HG02623 (cell line): ENCODE measurements at regions not wholly inside any gene's neighbourhood (a gene's known extent, or its start where the extent isn't known, plus 50 kb on each side); places are given as distances from the start of the nearest gene placed in this dataset.

ENCODE experiments used
- ATAC-seq: cut with Tn5 transposase; IDR thresholded peaks from one replicate; pipeline ENCODE4 v1.9.1; 2021; ENCODE audit warnings: moderate library complexity; ENCODE audit not compliant: unreplicated experiment

GRCh38 chr4:182014164-182014563, 229.0 kb upstream of the TENM3 start:
- no peak for ATAC-seq

GRCh38 chr4:182015014-182015413, 228.2 kb upstream of the TENM3 start:
- ATAC-seq, result no peak

GRCh38 chr4:182015893-182016292, 227.3 kb upstream of the TENM3 start:
- no peak for ATAC-seq

- no peak for ATAC-seq
Measured at GRCh38 chr4:182017038-182017437, 226.2 kb upstream of the TENM3 start.

GRCh38 chr4:182018691-182019090, 224.5 kb upstream of the TENM3 start:
- ATAC-seq, result peak; percentile 36

- peak; percentile 85 for ATAC-seq
Measured at GRCh38 chr4:182019148-182019652, 224.0 kb upstream of the TENM3 start.

- no peak for ATAC-seq
Measured at GRCh38 chr4:182022909-182023308, 220.3 kb upstream of the TENM3 start.

GRCh38 chr4:182023469-182023868, 219.7 kb upstream of the TENM3 start:
- ATAC-seq, result no peak

GRCh38 chr4:182042945-182043344, 200.3 kb upstream of the TENM3 start:
- no peak for ATAC-seq

GRCh38 chr4:182048871-182049270, 194.3 kb upstream of the TENM3 start:
- no peak for ATAC-seq

- ATAC-seq, result no peak
Measured at GRCh38 chr4:182056866-182057265, 186.3 kb upstream of the TENM3 start.

GRCh38 chr4:182062458-182062857, 180.7 kb upstream of the TENM3 start:
- no peak for ATAC-seq

- ATAC-seq, result no peak
Measured at GRCh38 chr4:182062936-182063335, 180.3 kb upstream of the TENM3 start.

- no peak for ATAC-seq
Measured at GRCh38 chr4:182063651-182064050, 179.6 kb upstream of the TENM3 start.

GRCh38 chr4:182065255-182065654, 177.9 kb upstream of the TENM3 start:
- ATAC-seq, result no peak

- ATAC-seq, result no peak
Measured at GRCh38 chr4:182066037-182066436, 177.2 kb upstream of the TENM3 start.

- ATAC-seq, result no peak
Measured at GRCh38 chr4:182067828-182068227, 175.4 kb upstream of the TENM3 start.

- no peak for ATAC-seq
Measured at GRCh38 chr4:182068920-182069319, 174.3 kb upstream of the TENM3 start.

GRCh38 chr4:182073278-182073677, 169.9 kb upstream of the TENM3 start:
- ATAC-seq, result no peak

GRCh38 chr4:182074139-182074538, 169.1 kb upstream of the TENM3 start:
- no peak for ATAC-seq

GRCh38 chr4:182074810-182075209, 168.4 kb upstream of the TENM3 start:
- ATAC-seq, result no peak

- no peak for ATAC-seq
Measured at GRCh38 chr4:182082910-182083309, 160.3 kb upstream of the TENM3 start.

GRCh38 chr4:182083671-182084410, 159.4 kb upstream of the TENM3 start:
- ATAC-seq, result no peak
